Breast epithelium (tissue), 4 donors: ENCODE measurements at regions not wholly inside any gene's neighbourhood (a gene's known extent, or its start where the extent isn't known, plus 50 kb on each side); places are given as distances from the start of the nearest gene placed in this dataset.

Source experiments
- DNase-seq, 2 donors: peaks; one replicate each; pipeline ENCODE4 v3.0.0-alpha.2; 2019; ENCODE audit warnings: low spot score in 2 of 2
- H3K27ac ChIP-seq, 2 donors: fragments of 200-600 bp; sonication (generic) in 1 of 2; one replicate each; pipeline ENCODE4 v1.5.1; 2016 to 2019; ENCODE audit warnings: mild to moderate bottlenecking in 1 of 2
- H3K27me3 ChIP-seq, 2 donors: fragments of 200-600 bp; sonication (generic) in 1 of 2; one replicate each; pipeline versions ENCODE4 v1.5.1 to v1.6.0; 2017 to 2019; ENCODE audit warnings: control low read depth in 1 of 2, mild to moderate bottlenecking in 1 of 2
- H3K36me3 ChIP-seq: fragments of 200-600 bp; one replicate; pipeline ENCODE4 v1.5.1; 2019
- H3K4me1 ChIP-seq, 2 donors: fragments of 200-600 bp; sonication (generic); one replicate each; pipeline ENCODE4 v1.5.1; 2016 to 2019; ENCODE audit warnings: control low read depth in 1 of 2
- H3K4me3 ChIP-seq, 3 donors: fragments of 200-600 bp; sonication (generic); 1 replicate in 2 of 3; 2 replicates in 1 of 3; pipeline ENCODE4 v1.5.1; 2016 to 2019; ENCODE audit warnings: mild to moderate bottlenecking in 3 of 3, moderate library complexity in 2 of 3
- H3K9me3 ChIP-seq, 2 donors: fragments of 200-600 bp; sonication (generic) in 1 of 2; one replicate each; pipeline ENCODE4 v1.5.1; 2016 to 2019; ENCODE audit warnings: control low read depth in 1 of 2
- CTCF ChIP-seq, 3 donors: fragments of 450-650 bp; IDR thresholded peaks; one replicate each; pipeline ENCODE4 v1.5.1; 2016 to 2017; ENCODE audit warnings: antibody characterized with exemption in 3 of 3, mild to moderate bottlenecking in 3 of 3, moderate library complexity in 3 of 3
- POLR2A ChIP-seq: fragments of 450-650 bp; IDR thresholded peaks from one replicate; pipeline ENCODE4 v1.6.1; 2016; ENCODE audit warnings: antibody characterized with exemption, mild to moderate bottlenecking, moderate library complexity
- POLR2AphosphoS5 ChIP-seq, 3 donors: sonication (generic); formaldehyde crosslinking; IDR thresholded peaks; one replicate each; pipeline ENCODE4 v1.6.1; 2017; ENCODE audit warnings: antibody characterized with exemption in 3 of 3
- intact Hi-C: fragments of 100-400 bp; cut with DNase I; formaldehyde crosslinking; loops from one replicate; pipeline ENCODE4 v1.15.1; 2023; ENCODE audit warnings: low total_unique reads

GRCh38 chr2:208570851-208571763 lies 164.5 kb downstream of the PTH2R start:
- intact Hi-C loops = no loop called here
- Histone ChIP-seq H3K9me3 (no peaks in the 10 kb centered on the region), H3K27ac (no peak overlapping the region), H3K4me1 (no peaks in the 10 kb centered on the region), H3K36me3 (no peaks in the 10 kb centered on the region), H3K4me3 (no peak overlapping the region), H3K27me3 (no peaks in the 10 kb centered on the region)
- TF ChIP-seq POLR2AphosphoS5 (IDR thresholded peaks at IDR 0.05) (no peak), CTCF (IDR thresholded peaks at IDR 0.05) (no peak), POLR2A (no peak)
- DNase-seq = no peak

DNA sequence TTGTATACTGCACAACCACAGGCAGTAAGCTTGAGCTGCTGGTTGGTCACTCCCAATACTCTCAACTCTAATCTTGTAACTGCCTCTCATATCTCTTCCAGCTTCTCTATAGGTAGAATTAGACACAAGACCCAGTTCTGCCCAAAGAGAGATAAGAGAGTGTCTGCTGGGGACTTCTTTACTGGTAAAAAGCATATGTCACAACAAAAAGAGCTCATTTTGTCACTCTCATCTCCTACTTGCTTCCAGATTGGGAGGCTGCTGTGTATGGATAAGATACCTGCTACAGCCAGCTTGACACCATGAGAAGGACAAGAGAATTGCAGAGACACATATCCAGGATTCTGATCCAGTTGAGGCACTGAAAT lies 165.2 kb downstream of the PTH2R start:
- H3K9me3 ChIP-seq = no peaks in the 10 kb centered on the region
- no peak overlapping the region for H3K27ac ChIP-seq
- intact Hi-C loops = no loop called here
- no peak for DNase-seq
- no peak overlapping the region for H3K4me3 ChIP-seq
- TF ChIP-seq POLR2AphosphoS5 (IDR thresholded peaks at IDR 0.05) = no peak
- TF ChIP-seq POLR2A = no peak
- no peak for TF ChIP-seq CTCF (IDR thresholded peaks at IDR 0.05)
- no peaks in the 10 kb centered on the region for H3K36me3 ChIP-seq
- no peaks in the 10 kb centered on the region for H3K4me1 ChIP-seq
- no peaks in the 10 kb centered on the region for H3K27me3 ChIP-seq

DNA sequence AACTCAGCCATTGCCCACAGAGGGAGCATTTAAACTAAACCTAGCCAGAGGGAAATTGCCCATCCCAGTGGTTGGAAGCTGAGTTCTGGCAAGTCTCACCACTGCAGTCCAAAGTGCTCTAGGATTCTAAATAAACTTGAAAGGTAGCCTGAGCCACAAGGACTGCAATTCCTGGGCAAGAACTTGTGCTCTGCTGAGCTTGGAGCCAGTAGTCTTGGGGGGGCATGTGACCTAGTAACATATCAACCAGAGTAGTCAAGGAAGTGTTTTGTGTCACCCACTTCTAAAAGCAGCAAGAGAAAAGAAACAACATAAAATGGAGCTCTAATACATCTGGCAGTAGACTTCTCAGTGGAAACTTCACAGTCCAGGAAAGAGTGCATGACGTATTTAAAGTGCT lies 167.0 kb downstream of the PTH2R start:
- no peaks in the 10 kb centered on the region for H3K27me3 ChIP-seq
- peaks cover 0 to 8% of the 10 kb centered on the region in 2 donors for H3K9me3 ChIP-seq
- no peaks in the 10 kb centered on the region for H3K36me3 ChIP-seq
- no peak for TF ChIP-seq POLR2AphosphoS5 (IDR thresholded peaks at IDR 0.05)
- TF ChIP-seq CTCF (IDR thresholded peaks at IDR 0.05) = no peak
- no peak for TF ChIP-seq POLR2A
- H3K4me3 ChIP-seq = no peak overlapping the region
- no peak overlapping the region for H3K27ac ChIP-seq
- no peaks in the 10 kb centered on the region for H3K4me1 ChIP-seq
- intact Hi-C loops = no loop called here
- no peak for DNase-seq

GRCh38 chr2:208579678-208580077 lies 173.1 kb downstream of the PTH2R start:
- Histone ChIP-seq H3K27ac (no peak overlapping the region), H3K27me3 (no peaks in the 10 kb centered on the region), H3K36me3 (no peaks in the 10 kb centered on the region), H3K4me3 (no peak overlapping the region), H3K9me3 (peaks cover 0 to 8% of the 10 kb centered on the region in 2 donors), H3K4me1 (no peaks in the 10 kb centered on the region)
- no peak for DNase-seq
- intact Hi-C loops = no loop called here
- TF ChIP-seq CTCF (IDR thresholded peaks at IDR 0.05) = no peak
- TF ChIP-seq POLR2AphosphoS5 (IDR thresholded peaks at IDR 0.05) = no peak
- TF ChIP-seq POLR2A = no peak

DNA sequence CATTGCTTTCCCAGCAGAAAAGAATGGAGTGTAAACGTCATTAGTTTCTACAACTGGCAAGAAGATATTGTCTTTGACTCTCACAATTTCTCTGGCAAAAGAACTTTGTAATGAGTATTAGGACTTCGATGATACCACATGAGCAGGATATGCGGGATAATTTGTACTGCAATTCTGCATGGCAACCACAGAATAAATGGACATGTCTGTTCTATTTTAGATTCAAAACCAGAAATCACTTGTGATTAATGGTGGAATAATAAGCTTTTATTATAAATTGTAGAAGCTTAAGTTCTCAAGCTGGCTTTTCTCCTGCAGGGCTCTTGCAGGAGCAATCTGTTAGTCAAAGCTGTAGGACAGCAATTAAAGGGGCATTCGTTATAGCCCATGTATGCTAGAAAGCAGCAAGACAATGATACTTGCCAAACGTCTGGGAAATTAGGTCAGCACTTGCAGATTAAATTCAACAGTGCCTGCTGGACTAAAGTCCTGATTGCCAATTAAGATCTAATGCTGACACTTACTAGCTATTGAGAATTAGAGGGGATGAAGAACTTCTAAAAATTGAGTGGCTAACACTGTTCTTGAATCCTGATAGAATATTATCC lies 177.9 kb downstream of the PTH2R start:
- intact Hi-C loops = no loop called here
- Histone ChIP-seq H3K9me3 (no peaks in the 10 kb centered on the region), H3K36me3 (no peaks in the 10 kb centered on the region), H3K27me3 (no peaks in the 10 kb centered on the region), H3K4me1 (no peaks in the 10 kb centered on the region), H3K27ac (no peak overlapping the region), H3K4me3 (no peak overlapping the region)
- no peak for DNase-seq
- TF ChIP-seq CTCF (IDR thresholded peaks at IDR 0.05) = no peak
- no peak for TF ChIP-seq POLR2AphosphoS5 (IDR thresholded peaks at IDR 0.05)
- TF ChIP-seq POLR2A = no peak
